GM12864 (cell line): ENCODE measurements at regions not wholly inside any gene's neighbourhood (a gene's known extent, or its start where the extent isn't known, plus 50 kb on each side); places are given as distances from the start of the nearest gene placed in this dataset.

Experiments
- DNase-seq: peaks from one replicate; pipeline ENCODE4 v3.0.0-alpha.2; 2011; ENCODE audit warnings: low read depth
- H3K4me3 ChIP-seq: 2 replicates; pipeline ENCODE4 v1.5.1; 2011; ENCODE audit warnings: mild to moderate bottlenecking, low read depth, low read length, control low read depth
- TF ChIP-seq, protein P1 (sequence below): IDR thresholded peaks from 2 replicates; pipeline ENCODE4 v1.5.1; 2011; ENCODE audit warnings: low read depth, mild to moderate bottlenecking, moderate library complexity, low read length, control low read depth, inconsistent platforms; ENCODE audit errors: missing control alignments

- no peak for DNase-seq
- no peak overlapping the region for H3K4me3 ChIP-seq
- TF ChIP-seq, protein P1, sequence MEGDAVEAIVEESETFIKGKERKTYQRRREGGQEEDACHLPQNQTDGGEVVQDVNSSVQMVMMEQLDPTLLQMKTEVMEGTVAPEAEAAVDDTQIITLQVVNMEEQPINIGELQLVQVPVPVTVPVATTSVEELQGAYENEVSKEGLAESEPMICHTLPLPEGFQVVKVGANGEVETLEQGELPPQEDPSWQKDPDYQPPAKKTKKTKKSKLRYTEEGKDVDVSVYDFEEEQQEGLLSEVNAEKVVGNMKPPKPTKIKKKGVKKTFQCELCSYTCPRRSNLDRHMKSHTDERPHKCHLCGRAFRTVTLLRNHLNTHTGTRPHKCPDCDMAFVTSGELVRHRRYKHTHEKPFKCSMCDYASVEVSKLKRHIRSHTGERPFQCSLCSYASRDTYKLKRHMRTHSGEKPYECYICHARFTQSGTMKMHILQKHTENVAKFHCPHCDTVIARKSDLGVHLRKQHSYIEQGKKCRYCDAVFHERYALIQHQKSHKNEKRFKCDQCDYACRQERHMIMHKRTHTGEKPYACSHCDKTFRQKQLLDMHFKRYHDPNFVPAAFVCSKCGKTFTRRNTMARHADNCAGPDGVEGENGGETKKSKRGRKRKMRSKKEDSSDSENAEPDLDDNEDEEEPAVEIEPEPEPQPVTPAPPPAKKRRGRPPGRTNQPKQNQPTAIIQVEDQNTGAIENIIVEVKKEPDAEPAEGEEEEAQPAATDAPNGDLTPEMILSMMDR, result no peak
Observed at GRCh38 chr11:38416141-38416540, 1818.1 kb upstream of the RAG2 start.

DNA sequence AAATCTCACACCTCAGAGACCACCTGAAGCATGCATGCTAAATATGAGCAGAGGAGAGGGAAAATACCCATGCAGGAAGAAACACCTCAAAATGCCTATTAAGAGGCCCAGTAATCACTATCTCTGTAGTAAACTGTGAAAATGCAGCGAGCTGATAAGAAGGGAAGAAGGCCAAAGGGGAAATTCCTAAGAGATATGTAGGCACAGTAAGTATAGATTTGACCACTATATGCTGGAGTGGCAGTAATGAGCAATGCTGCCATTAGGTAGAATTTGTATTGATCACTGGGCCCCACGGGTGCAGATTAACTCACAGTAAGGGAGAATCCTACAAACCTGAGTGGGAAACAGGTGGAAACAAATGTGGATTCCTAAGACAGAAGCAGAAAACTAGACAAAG lies 1813.1 kb upstream of the RAG2 start:
- no peak for DNase-seq
- TF ChIP-seq, protein P1, result no peak
- H3K4me3 ChIP-seq, result no peak overlapping the region

DNA sequence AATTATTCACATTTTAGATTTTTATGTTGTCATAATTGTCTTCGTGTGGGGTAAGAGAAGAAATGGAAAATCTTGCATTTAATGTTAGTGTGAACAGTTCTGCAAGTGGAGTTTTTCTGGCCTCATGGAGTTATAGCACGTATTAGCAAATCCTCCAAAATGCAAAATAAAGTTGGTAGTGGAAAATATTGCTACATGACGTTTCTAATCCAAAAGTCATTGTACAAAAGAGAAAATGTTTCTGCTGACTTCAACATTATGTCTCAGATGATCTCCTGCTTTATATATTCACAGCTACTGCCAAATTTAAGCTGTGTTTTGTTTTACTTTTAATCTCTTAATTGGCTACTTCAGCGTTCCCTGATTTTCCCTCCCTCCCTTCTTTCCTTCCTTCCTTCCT lies 1804.0 kb upstream of the RAG2 start:
- no peak for DNase-seq
- TF ChIP-seq, protein P1, result no peak
- no peak overlapping the region for H3K4me3 ChIP-seq

- TF ChIP-seq, protein P1, result no peak
- no peak overlapping the region for H3K4me3 ChIP-seq
- DNase-seq, result no peak
Observed at GRCh38 chr11:38392176-38392575, 1794.1 kb upstream of the RAG2 start.

GRCh38 chr11:38384568-38384967 lies 1786.5 kb upstream of the RAG2 start:
- DNase-seq, result no peak
- H3K4me3 ChIP-seq, result no peak overlapping the region
- TF ChIP-seq, protein P1, result no peak

- no peak for DNase-seq
- no peak overlapping the region for H3K4me3 ChIP-seq
- TF ChIP-seq, protein P1, result no peak
Observed at GRCh38 chr11:38365274-38365673, 1767.2 kb upstream of the RAG2 start.

- H3K4me3 ChIP-seq, result no peak overlapping the region
- TF ChIP-seq, protein P1, result no peak
- no peak for DNase-seq
Observed at GRCh38 chr11:38356255-38356654, 1758.2 kb upstream of the RAG2 start.
